ENCODE measurements at regions not wholly inside any gene's neighbourhood (a gene's known extent, or its start where the extent isn't known, plus 50 kb on each side); places are given as distances from the start of the nearest gene placed in this dataset.

DNA sequence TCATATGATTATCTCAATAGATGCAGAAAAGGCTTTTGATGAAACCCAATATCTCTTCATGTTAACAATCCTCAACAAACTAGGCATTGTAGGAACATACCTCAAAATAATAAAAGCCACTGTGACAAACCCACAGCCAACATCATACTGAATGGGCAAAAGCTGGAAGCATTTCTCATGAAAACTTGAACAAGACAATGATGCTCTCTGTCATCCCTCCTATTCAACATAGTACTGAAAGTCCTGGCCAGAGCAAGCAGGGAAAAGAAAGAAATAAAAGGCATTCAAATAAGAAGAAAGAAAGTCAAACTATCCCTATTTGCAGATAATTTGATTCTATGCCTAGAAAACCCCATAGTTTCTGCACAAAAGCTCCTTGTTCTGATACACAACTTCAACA is 999.2 kb upstream of the GOT2 start:
- no peak for DNase-seq (ENCODE audit: low read depth in 2 of 2)

DNA sequence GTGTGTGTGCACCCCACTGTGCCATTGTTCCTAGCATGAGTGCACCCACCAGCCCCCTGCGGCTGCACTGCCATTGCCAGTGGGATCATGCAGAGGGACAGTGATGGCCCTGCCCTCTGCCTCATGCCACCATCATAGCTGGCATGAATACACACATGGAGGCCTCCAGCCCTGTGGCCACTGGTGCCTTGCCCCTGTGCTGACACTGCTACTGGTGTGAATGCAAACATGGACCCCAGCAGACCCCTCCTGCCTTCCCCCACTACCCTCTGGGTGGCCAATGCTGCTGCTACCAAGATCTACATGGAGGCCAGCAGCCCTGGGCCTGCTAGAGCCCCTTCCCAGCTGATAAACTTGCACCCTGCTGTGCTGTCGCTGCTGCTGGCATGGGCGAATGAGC is 995.5 kb upstream of the GOT2 start:
- no peak for DNase-seq (ENCODE audit: low read depth in 2 of 2)

DNA sequence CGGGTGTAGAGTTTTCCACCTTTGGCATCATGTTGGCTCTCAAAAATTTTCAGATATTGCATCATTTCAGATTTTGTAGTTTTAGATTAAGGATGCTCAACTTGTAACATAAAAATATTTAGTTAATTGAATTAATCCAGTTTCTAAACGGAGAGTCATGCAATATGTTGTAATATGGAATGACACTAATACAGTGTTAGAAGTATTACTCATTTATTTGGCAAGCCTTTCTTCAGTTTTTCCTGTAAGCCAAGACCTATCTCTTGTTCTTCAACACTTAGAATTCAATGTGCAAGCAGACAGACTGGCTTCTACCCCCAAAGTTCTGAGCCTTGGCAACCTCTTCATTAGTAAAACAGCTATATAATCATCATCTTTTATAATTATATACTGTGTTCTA is 985.0 kb upstream of the GOT2 start:
- DNase-seq (ENCODE audit: low read depth in 2 of 2) = no peak

DNA sequence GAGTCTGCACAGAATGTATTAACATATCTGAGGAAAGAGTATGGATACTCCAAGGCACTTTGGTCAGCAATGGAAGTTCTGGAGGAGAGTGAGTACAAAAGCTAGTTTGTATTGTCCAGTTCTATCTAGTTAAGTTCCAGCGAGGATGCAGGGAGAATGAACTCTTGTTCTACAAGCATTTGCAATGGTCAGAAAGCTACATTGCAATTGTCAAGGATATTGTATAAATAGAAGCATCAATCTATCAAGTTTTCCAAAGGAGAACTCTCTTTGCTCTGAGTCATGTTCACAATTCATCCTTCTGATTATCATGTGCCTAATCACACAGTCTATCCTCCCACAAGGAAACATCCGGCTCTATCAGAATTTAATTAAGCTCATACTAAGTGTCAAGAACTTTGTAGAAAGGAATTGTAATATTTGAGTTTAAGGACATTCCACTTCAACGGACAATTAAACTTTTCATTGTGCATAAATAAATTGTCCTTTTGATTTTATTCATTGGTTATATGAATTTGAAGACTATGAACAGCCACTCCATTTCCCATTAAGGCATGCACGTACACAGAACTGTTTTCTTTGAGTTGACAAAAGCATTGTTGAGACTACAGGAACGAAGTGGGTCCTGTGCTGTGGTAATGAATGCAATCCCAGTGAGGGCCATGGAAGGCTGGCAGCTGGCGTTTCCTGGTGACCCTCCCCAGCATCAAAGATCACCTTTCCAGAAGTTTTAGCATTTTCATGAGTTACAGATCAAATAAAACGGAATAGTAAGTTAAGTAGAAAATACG is 973.5 kb upstream of the GOT2 start:
- DNase-seq (ENCODE audit: low read depth in 2 of 2) = no peak

DNA sequence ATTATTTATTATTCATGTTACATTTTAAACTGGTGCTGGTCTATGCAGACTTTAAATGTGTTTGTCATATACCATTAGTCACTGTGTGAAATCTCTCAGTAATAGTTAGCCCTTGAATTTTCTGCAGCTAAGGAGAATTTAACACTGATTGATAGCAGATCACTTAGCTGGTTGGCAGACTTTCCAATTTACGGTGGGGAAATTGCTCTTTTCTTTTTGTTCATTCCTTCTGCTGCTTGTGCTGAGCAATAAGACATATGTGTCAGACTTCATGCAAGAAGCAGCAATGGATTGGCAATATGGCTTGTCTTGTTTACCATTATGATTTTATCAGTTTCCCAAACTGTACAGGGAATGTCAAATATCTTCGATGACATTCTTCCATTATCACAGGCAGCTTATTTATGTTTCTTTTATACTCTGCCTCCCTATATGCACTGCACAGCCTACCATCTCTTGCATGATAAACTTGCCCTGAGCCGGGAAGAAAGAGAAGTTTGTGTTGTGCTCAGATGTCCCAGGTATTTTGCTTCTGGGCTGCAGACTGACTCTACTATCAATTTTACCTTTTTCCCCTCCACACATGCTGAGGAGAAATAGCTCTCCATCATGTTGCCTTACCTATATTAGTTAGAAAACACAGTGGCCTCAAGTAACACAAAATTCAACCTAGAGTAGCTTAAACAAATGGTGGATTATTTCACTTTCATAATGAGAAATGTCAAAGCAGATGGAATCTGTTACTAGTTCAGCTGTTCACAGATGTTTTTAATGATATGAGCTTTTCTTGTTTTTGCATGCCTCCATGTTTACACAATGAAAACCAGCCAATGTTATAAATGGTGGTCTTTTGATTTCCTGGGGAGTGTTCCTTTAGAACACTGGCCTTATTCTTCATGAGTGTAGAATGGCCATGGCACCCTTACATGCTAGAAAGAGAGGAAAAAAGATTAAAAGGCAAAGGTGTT is 968.1 kb upstream of the GOT2 start:
- no peak for DNase-seq (ENCODE audit: low read depth in 2 of 2)

DNA sequence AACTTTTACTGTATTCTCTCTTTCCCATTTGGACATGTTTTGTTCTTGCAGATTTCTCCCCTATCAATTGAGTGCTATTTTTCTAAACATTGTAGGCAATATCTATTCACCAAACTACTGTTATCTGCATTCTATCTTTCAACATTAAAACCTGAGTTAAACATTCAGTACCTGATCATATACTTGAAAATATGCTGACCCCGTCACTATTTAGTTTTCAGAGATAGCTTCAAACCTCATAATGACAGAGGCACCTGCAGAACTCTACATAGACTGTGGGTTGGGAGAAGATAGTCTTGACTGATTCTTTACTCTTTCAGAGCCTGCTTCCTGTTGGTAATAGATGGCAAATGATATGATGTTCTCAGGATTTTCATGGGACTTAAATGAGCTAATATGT is 965.7 kb upstream of the GOT2 start:
- no peak for DNase-seq (ENCODE audit: low read depth in 2 of 2)

DNA sequence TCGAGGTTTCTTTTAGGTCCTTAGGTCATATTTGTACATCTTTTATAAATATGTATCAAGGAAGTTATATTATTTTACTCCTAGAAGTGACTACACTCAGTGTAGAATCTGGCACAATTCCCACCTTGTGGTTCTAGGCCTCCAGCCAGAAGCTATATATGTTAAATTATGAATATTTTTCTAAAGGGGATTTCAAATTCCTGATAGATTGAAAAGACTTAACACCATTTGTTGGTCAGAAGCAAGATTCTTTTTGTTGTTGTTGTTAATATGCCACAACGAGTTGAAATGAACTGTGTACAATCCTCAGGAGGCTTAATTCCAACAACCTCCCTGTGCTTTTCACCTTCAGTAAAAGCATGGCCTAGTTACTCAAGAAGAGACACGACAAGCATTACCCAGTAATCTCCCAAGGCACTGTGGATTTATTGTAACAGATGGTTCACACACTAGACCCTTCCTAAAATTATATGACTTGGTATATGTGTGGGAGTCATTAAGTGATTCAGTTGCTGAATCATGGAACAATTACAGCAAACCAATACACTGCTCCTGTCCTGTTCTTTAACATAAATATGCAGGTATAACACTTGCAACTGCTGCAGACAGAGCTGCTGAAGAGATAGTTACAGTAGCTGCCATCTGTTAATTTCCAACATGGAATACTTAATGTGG is 964.4 kb upstream of the GOT2 start:
- DNase-seq (ENCODE audit: low read depth in 2 of 2) = no peak

DNA sequence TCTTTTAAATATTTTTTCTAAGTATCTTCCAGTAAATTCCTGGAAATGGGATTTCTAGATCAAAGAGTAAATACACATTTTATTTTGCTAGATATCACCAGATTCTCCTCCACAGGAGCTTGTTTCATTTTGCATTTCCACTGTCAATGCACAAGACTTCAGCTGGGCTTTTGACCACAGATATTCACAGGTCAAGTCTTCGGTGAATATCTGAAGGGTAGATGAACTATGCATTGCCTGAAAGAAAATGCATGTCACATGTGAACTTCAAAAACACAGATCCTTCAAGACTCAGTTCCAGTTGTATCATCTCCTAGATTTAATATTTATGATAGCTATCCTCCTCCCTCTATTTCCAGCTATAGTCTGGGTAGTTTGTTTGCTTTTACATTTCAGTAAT is 963.6 kb upstream of the GOT2 start:
- DNase-seq (ENCODE audit: low read depth in 2 of 2) = no peak

DNA sequence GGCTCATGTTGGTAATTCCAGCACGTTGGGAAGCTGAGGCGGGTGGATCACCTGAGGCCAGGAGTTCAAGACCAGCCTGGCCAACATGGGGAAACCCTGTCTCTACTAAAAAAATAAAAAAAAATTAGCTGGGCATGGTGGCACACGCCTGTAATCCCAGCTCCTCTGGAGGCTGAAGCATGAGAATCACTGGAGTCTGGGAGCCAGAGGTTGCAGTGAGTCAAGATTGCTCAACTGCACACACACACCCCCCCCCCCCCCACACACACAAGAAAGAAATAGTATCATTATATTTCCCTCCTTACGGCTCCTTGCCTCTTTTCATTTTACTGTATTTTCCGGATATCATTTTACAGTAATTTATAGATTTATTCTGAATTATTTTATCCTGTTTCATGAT is 963.1 kb upstream of the GOT2 start:
- no peak for DNase-seq (ENCODE audit: low read depth in 2 of 2)

DNA sequence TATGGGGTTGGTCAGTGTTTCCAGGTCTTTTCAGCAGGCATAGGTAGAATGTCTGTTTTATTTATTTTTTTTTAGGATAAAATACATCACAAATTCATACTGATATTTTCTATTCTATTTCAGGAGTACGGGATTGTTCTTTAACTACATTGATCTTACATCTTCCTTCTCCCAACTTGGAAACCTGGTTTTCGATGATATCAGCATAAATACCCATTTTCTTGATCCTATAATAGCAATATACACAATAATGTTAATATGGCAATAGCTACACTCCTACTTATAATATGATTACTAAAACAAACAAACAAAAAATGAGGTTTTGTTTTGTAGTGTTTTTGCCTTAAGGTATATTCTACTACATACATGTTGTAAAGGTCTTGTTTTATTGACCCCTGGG is 962.4 kb upstream of the GOT2 start:
- DNase-seq (ENCODE audit: low read depth in 2 of 2) = no peak

DNA sequence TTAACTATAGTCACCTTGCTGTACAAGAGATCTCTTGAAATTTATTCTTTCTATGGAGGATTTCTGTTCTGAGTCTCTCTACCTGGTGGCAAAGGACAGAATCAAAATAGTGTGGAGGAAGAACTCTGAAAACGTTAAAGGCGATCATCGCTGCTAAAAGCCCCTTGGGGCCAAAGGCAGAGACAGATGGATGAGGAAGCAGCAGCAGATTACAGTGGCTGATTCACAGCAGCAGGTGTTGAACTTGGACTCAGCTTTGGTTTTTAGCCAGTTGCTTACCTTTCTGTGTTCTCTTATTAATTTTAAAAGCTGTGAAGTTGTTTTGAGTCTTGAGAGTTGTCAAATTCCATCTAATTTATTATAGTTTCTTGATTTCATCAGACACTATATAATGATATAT is 956.1 kb upstream of the GOT2 start:
- DNase-seq (ENCODE audit: low read depth in 2 of 2) = no peak

DNA sequence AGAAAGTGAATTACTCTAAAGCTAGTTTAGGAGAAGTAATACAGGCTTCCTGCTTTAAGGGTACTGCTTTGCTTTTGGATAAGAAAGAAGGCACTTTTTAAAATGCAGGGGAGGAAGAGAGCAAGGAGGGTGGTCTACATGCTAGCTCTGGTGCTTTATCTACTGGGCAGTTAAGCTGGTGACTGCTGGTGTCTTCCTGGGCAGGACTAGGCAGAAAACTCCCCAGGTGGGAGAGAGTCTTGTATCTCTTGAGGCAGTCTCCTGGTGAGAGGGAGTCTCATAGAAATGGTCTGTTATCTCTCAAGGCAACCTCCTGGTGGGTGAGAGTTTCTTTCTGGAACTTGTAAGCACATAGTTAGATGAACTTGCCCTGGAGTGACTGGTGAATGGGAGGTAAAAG is 953.9 kb upstream of the GOT2 start:
- DNase-seq (ENCODE audit: low read depth in 2 of 2) = no peak

DNA sequence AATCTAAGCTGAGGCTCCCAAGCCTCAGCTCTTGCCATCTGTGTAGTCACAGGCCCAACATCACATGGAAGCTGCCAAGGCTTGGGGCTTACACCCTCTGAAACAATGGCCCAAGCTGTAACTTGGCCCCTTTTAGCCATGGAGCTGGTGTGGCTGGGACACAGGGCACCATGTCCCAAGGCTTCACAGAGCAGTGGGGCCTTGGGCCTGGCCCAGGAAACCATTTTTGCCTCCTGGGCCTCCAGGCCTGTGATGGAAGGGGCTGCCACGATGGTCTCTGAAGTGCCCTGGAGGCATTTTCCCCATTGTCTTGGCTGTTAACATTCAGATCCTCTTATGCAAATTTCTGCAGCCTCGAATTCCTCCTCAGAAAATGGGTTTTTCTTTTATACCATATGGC is 952.3 kb upstream of the GOT2 start:
- DNase-seq (ENCODE audit: low read depth in 2 of 2) = no peak

DNA sequence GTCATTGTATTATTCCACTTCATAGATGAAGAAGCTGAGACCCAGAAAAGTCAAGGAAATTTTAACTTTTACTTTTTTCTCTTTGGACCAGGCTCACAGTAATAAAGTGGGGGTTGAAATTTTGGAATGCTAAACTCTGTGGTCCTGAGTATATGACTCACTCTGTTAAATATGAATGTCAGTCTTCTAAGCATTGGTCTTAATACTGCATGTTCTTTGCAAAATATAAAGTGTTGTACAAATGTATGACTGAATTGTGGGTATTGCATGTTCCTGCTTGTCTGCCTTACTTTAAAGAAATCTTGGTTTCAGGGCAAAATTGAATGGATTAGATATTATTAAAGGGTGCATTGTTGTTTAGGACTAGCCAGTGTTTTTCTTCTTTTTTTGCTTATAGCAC is 950.8 kb upstream of the GOT2 start:
- DNase-seq (ENCODE audit: low read depth in 2 of 2) = no peak

DNA sequence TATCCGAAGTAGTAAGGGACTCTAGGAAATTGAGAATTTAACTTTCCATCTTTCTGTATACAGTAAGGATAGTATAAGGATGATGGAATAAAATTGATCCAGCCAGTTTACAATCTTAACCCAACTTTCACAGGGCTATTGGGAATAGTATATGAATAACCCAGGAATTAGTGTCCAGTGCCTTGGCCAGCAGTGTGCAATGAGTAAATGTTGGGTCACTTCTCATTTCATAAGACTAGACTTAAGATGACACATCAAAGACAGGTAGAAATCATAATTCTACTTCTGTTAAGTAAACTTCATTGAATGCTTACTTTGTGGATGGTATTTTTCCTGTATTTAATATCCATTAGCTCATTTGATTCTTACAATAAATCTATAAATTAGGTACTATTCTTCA is 949.6 kb upstream of the GOT2 start:
- DNase-seq (ENCODE audit: low read depth in 2 of 2) = no peak

DNA sequence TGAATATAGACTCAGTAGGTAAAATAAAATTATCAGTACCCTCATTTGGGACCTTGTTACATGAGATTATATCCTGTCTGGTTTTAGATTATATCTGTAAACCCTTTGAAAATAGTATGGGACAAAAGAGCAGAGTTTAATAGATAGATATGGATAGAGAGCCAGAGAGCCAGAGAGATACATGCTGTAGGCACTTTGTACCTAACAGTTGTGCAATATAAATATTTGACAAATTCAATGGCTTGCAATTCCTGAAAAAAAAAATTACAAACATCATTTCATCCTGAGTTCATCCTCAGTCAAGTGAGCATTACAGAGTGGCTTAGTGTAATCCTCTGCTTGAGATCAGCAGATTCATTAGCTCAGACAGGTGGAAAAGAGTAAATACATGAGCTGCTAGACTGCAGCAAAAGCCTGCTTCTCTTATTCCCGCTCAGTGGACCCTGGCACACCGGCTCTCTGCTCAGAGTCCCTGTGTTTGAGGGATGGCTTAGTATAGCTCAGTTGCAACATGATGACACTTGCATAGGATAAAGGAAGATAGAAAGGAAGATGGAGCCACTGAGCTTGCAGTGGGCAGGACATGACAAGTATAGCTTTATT is 931.6 kb upstream of the GOT2 start:
- DNase-seq (ENCODE audit: low read depth in 2 of 2) = no peak

DNA sequence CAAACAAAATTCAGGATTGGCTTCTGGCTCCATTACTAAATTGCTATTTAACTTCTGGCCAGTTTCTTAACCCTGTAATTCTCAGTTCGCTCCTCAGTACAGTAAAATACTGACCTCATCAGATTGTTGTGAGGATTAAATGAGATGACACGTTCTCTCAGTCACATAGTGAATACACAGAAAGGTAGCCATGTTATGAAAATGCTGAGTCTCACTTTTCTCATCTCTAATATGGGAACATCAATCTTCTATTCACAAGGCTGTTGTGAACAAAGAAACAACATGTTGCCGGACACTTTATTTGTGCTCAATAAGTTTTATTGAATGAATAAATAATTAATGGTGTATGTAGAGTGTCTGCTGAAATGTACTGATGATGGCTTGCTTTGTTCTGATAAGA is 924.5 kb upstream of the GOT2 start:
- DNase-seq (ENCODE audit: low read depth in 2 of 2) = no peak

DNA sequence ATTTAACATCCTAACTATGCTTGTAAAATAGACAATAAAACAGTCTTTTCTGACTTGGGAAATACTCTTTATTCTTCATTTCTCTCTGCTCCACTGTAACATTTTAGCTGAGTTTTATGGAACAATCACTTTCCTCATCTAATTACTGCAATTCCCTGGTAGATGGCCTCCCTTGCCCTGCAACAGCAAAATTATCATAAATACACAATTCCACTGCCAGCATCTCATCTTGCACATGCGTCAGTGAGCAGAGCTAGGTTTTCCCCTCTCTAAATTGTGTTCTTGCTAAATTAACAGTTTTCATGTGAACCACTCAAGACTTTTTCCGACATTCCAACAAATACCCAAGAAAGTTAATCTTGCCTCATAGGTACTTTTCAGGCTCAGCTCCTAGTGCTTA is 920.9 kb upstream of the GOT2 start:
- no peak for DNase-seq (ENCODE audit: low read depth in 2 of 2)

DNA sequence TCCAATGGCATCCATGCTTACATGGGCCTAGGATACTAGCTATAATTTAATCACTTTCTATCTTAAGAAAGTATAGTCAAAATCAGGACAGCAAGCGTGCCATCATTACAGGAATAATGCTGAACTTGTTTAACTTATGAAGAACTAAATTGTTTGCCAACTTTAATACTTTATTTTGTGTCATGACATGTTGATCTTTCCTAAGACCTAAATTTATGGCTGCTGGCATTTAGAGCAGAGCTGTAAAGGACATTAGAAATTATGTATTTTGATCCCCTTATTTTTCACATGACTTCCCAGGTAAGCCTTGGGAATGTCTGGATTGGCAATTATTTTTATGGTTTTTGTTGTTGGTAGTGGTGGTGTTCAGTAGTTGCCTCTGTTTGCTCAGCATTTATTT is 920.3 kb upstream of the GOT2 start:
- DNase-seq (ENCODE audit: low read depth in 2 of 2) = no peak

DNA sequence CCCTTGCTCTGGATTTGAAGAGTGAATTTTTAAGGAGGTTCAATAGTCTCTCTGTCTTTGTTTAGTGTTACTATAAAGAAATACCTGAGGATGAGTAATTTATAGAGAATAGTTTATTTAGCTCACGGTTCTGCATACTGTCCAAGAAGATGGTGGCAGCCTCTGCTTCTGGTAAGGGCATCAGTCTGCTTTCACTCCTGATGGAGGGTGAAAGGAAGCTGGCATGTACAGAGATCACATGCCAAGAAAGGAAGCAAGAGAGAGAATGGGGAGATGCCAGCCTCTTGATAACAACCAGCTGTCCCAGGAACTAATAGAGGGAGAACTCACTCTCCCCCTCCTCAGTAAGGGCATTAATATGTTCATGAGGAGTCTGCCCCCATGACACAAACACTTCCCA is 917.5 kb upstream of the GOT2 start:
- no peak for DNase-seq (ENCODE audit: low read depth in 2 of 2)

DNA sequence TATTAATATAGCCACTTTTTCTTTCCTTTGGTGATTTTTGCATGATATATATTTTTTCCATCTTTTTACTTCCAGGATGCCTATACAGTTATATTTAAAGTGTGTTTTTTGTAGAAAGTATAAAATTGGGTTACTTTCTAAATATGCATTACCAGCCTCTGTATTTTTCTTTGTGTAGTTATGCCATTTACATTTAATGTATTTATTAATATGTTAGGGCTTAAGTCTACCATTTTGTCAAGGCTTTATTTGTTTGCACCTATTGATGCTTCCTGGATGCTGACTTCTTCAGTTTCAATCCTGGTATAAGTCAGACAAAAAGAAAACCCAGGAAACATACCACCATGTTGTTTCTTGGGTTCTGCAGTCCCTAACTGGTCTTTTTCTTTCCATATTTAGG is 911.1 kb upstream of the GOT2 start:
- no peak for DNase-seq (ENCODE audit: low read depth in 2 of 2)

DNA sequence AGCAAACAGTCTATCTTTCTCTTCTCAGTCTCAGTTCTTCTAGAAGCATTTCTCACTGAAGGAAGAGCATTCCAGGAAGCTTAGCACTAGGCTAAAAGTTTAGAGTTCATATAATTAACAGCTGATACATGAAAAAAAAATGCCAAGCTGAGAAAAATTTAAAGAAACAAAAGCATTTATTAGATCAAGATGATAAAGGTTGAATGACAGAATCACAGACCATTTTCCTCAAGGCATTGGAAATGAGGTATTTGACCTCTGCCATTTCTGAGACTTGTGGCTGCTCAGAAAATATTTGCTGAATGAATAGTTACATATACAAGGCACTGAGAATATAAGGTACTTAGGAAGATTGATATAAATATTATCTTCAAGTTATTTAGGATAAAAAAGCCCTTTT is 901.6 kb upstream of the GOT2 start:
- no peak for DNase-seq (ENCODE audit: low read depth in 2 of 2)
